H4 (cell line): ENCODE measurements at regions not wholly inside any gene's neighbourhood (a gene's known extent, or its start where the extent isn't known, plus 50 kb on each side); places are given as distances from the start of the nearest gene placed in this dataset.

Experiments
- DNase-seq: peaks from one replicate; pipeline ENCODE4 v3.0.0-alpha.2; 2015; ENCODE audit warnings: low spot score

GRCh38 chr6:90918361-90918760 lies 331.5 kb upstream of the MAP3K7 start:
- no peak for DNase-seq

GRCh38 chr6:90917376-90917775 lies 330.5 kb upstream of the MAP3K7 start:
- DNase-seq: no peak

GRCh38 chr6:90916968-90917367 lies 330.1 kb upstream of the MAP3K7 start:
- no peak for DNase-seq

DNA sequence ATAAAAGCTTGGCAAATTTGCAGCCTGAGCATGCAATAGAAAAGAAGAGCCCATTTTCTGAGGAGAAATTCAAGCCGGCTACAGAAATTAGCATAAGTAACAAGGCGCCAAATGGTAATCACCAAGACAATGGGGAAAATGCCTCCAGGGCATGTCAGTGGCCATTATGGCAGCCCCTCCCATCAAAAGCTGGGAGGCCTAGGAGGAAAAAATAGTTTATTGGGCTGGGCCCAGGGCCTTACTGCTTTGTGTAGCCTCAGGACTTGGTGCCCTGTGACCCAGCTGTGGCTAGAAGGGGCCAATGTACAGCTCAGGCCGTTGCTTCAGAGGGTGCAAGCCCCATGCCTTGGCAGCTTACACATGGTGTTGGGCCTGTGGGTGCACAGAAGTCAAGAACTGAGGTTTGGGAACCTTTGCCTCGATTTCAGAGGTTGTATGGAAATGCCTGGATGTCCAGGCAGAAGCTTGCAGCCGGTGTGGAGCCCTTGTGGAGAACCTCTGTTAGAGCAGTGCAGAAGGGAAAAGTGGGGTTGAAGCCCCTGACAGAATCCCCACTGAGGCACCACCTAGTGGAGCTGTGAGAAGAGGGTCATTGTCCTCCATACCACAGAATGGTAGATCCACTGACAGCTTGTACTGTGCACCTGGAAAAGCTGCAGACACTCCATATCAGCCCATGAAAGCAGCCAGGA lies 328.5 kb upstream of the MAP3K7 start:
- DNase-seq: no peak

DNA sequence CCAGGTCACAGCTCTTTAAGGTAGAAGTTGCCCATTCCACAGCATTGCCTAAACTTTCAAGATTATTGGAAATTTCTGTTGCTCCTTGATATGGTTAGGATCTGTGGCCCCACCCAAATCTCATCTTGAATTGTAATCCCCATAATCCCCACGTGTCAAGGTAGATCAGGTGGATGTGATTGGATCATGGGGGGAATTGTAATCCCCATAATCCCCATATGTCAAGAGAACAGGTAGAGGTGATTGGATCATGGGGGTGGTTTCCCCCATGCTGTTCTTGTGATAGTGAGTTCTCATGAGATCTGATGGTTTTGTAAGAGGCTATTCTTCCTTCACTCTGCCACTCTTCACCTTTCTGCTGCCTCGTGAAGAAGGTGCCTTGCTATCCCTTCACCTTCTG lies 327.4 kb upstream of the MAP3K7 start:
- no peak for DNase-seq

- DNase-seq: no peak
Observed at GRCh38 chr6:90913266-90913960, 326.5 kb upstream of the MAP3K7 start.

- DNase-seq: no peak
Observed at GRCh38 chr6:90911642-90912041, 324.8 kb upstream of the MAP3K7 start.

GRCh38 chr6:90910893-90911292 lies 324.0 kb upstream of the MAP3K7 start:
- no peak for DNase-seq

GRCh38 chr6:90907931-90908655 lies 321.2 kb upstream of the MAP3K7 start:
- DNase-seq: no peak

GRCh38 chr6:90905351-90905750 lies 318.5 kb upstream of the MAP3K7 start:
- DNase-seq: no peak

DNA sequence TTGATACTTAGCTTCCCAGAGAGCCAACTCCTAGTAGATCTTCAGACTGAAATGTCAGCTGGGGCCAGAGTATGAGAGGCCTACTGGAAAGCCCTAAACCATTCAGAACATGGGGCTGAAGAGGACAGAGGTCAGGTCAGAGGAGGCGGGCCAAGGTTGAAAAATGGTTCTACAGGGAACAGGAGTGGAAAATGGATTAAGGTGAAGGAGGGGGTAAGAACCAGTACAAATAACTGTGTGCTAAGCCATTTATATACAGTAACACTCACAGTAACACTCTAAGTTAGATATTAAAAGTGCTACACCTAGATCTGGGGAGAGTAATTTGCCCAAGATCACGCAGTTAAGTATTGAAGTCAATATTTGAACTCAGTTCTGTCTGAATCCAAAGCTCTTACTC lies 313.2 kb upstream of the MAP3K7 start:
- DNase-seq: no peak

GRCh38 chr6:90898763-90899162 lies 311.9 kb upstream of the MAP3K7 start:
- no peak for DNase-seq

DNA sequence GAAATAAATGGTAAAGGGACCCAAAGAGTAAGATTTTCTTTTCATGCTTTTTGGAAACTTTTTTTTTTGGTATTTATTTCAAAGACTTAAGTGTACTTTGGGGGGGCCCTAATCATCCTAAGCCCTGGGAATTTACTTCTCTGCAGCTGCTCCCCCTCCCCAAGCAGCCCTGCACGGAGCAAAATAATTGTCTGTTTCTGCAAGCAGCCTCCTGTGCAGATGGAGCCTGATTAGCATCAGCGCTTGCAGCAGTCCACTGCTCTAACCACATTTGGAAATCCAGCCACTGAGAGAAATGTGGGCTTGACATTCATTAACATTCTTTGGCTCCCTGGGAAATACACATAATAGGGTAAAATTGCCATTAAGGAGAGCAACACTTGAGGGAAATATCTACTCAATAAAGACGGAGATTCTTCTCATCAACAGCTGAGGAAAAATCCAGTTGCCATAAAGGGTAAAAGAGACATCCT lies 309.2 kb upstream of the MAP3K7 start:
- DNase-seq: no peak

- peak; percentile 3 for DNase-seq
Observed at GRCh38 chr6:90895299-90896074, 308.6 kb upstream of the MAP3K7 start.

- DNase-seq: no peak
Observed at GRCh38 chr6:90894285-90895130, 307.6 kb upstream of the MAP3K7 start.

- no peak for DNase-seq
Observed at GRCh38 chr6:90893400-90893799, 306.5 kb upstream of the MAP3K7 start.

DNA sequence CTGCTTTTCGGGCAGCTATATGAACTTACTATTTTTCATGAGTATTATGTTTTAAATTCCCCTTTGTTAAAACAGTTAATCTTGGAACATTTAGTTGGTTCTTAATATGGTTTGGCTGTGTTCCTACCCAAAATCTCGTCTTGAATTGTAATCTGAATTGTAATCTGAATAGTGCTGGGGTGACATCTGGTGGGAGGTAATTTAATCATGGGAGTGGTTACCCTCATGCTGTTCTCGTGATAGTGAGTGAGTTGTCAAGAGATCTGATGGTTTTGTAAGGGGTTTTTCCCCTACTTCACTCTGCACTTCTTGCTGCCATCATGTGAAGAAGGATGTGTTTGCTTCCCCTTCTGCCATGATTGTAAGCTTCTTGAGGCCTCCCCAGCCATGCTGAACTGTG lies 305.4 kb upstream of the MAP3K7 start:
- DNase-seq: no peak

- no peak for DNase-seq
Observed at GRCh38 chr6:90891355-90891754, 304.5 kb upstream of the MAP3K7 start.

GRCh38 chr6:90890683-90891330 lies 303.9 kb upstream of the MAP3K7 start:
- DNase-seq: no peak

DNA sequence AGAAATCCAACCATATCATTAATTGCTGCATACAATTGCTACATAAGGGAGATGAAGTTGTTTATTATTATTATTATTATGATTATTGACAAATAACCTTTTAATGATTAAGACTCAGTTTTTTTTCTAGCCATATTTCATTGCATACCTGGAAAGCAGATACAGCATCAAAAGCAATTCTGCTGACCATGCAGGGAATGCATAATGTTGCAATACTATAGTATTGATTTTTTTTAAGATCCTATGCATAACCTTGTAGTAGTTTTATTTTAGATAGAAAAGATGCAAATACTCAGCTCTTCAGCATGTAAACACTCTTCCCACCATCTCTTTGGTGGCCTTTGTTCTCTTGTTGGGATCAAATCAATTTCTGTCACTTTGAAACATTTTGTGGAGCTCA lies 300.9 kb upstream of the MAP3K7 start:
- DNase-seq: no peak

DNA sequence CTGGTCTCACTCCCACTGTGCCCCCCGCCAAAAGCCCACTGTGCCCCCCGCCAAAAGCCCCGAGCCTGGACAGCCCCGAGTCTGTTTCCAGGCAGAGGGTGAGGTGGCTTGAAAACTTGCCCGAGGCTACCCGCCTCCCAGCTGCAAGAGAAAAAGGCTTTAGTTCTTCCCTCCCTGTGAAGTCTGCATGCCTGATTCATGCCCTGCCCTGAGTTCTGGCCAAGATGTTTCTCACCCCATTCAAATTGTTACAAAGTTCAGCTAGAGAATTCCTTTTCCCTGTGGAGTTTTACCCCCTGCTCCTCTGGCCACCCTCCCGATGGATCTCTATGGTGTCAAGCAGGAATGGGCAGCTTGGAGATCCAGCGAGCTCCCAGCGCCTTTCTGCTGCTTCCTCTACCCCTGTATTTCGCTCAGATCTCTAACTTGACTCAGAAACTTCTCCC lies 298.8 kb upstream of the MAP3K7 start:
- no peak for DNase-seq
